K562 (cell line): ENCODE measurements at regions not wholly inside any gene's neighbourhood (a gene's known extent, or its start where the extent isn't known, plus 50 kb on each side); places are given as distances from the start of the nearest gene placed in this dataset.

Source experiments
- ATAC-seq: fragments of 200-7000 bp; cut with Tn5 transposase; 3 replicates; pipeline ENCODE4 v1.9.1; 2020; ENCODE audit warnings: moderate library complexity
- BruUV-seq: library from RNA; stranded (reverse); fragments of 400-500 nt; replicated peaks from 2 replicates; lab custom pipeline; 2021; lab: Mats Ljungman, UMichigan
- CTCF ChIA-PET: fragments of 300-600 bp; formaldehyde crosslinking; extraction: SDS; loops from one replicate; lab custom pipeline; 2021; ENCODE audit warnings: low intra/inter-chr PET ratio; lab: Yijun Ruan, JAX
- POLR2A ChIA-PET: fragments of 300-600, 350-650 bp; sonication (Branson Sonifier 250); formaldehyde crosslinking; extraction: SDS; loops from one replicate; lab custom pipeline; 2021; ENCODE audit warnings: antibody characterized with exemption, inconsistent platforms; lab: Yijun Ruan, JAX
- DNase-seq, 4 experiments: peaks; one replicate each; pipeline versions ENCODE4 v3.0.0 to v3.0.0-alpha.2; 2011 to 2018; ENCODE audit warnings: low spot score in 3 of 4, mixed read lengths in 3 of 4; ENCODE audit errors: extremely low read depth in 1 of 4
- FAIRE-seq: peaks from 2 replicates; lab custom pipeline; 2011; peaks lifted over from hg19 to GRCh38; lab: Jason Lieb, UNC
- H2AFZ ChIP-seq: 2 replicates; pipeline ENCODE4 v1.6.0; 2011; ENCODE audit warnings: low read depth, low read length, control low read depth, inconsistent platforms
- H3K27ac ChIP-seq: fragments of 200-600 bp; 3 replicates; pipeline ENCODE4 v1.8.0; 2011; ENCODE audit warnings: low read depth, mild to moderate bottlenecking, control low read depth, inconsistent platforms, low read length, moderate library complexity, mixed read lengths; ENCODE audit errors: extremely low read depth
- H3K27me3 ChIP-seq, 2 experiments: fragments of 300-600 bp in 1 of 2; 2 replicates in 1 of 2; 3 replicates in 1 of 2; pipeline versions ENCODE4 v1.6.0 to v1.8.0; 2011; ENCODE audit warnings: inconsistent platforms in 2 of 2, low read length in 2 of 2, mild to moderate bottlenecking in 1 of 2, mixed read lengths in 1 of 2, moderate library complexity in 1 of 2; ENCODE audit not compliant: control insufficient read depth in 2 of 2, insufficient read depth in 2 of 2
- H3K36me3 ChIP-seq: fragments of 300-600 bp; 3 replicates; pipeline ENCODE4 v1.8.0; 2011; ENCODE audit warnings: mild to moderate bottlenecking, low read length, inconsistent platforms; ENCODE audit not compliant: control insufficient read depth, insufficient read depth
- H3K4me1 ChIP-seq, 2 experiments: fragments of 200-600 bp in 1 of 2; replicated peaks in 1 of 2; 2 replicates in 1 of 2; 3 replicates in 1 of 2; pipeline versions ENCODE4 v1.5.1 to v1.8.0; 2011; ENCODE audit warnings: inconsistent platforms in 2 of 2, low read length in 2 of 2, mild to moderate bottlenecking in 1 of 2, mixed read lengths in 1 of 2, moderate library complexity in 1 of 2; ENCODE audit not compliant: control insufficient read depth in 2 of 2, insufficient read depth in 2 of 2
- H3K4me2 ChIP-seq: 2 replicates; pipeline ENCODE4 v1.6.1; 2011; ENCODE audit warnings: low read length, control low read depth, inconsistent platforms, mixed read lengths; ENCODE audit not compliant: insufficient read depth
- H3K4me3 ChIP-seq: fragments of 200-600 bp; sonication (generic), shearing (Covaris generic); 2 replicates; pipeline ENCODE4 v1.5.1; 2016; ENCODE audit warnings: control low read depth, inconsistent platforms
- H3K79me2 ChIP-seq: fragments of 200-600 bp; 3 replicates; pipeline ENCODE4 v1.8.0; 2011; ENCODE audit warnings: low read length, inconsistent platforms; ENCODE audit not compliant: control insufficient read depth, insufficient read depth
- H3K9ac ChIP-seq, 2 experiments: 2 replicates each; pipeline versions ENCODE4 v1.6.0 to v1.6.1; 2011; ENCODE audit warnings: low read depth in 2 of 2, low read length in 2 of 2, control low read depth in 1 of 2, inconsistent platforms in 1 of 2, mild to moderate bottlenecking in 1 of 2, mixed read lengths in 1 of 2; ENCODE audit not compliant: insufficient read depth in 1 of 2
- H3K9me1 ChIP-seq: one replicate; pipeline ENCODE4 v1.6.0; 2011; ENCODE audit warnings: inconsistent platforms, mild to moderate bottlenecking, low read length, moderate library complexity; ENCODE audit not compliant: control insufficient read depth, insufficient read depth
- H3K9me3 ChIP-seq: replicated peaks from 2 replicates; pipeline ENCODE4 v1.5.1; 2011; ENCODE audit warnings: low read depth, low read length, inconsistent platforms; ENCODE audit not compliant: control insufficient read depth, insufficient read depth
- H4K20me1 ChIP-seq: replicated peaks from 2 replicates; pipeline ENCODE4 v1.6.1; 2011; ENCODE audit warnings: low read length, inconsistent platforms, mixed read lengths; ENCODE audit not compliant: control insufficient read depth, insufficient read depth
- C11orf30 ChIP-seq: fragments of 450-650 bp; IDR thresholded peaks from 2 replicates; pipeline ENCODE4 v1.6.1; 2016; ENCODE audit warnings: low read depth, mild to moderate bottlenecking
- JUNB ChIP-seq: fragments of 450-650 bp; formaldehyde crosslinking; conservative IDR thresholded peaks from 2 replicates; pipeline ENCODE4 v1.4.0; 2020; ENCODE audit warnings: mild to moderate bottlenecking
- KAT2B ChIP-seq: IDR thresholded peaks from one replicate; pipeline ENCODE4 v1.6.1; 2012; ENCODE audit warnings: low read depth, mild to moderate bottlenecking, control low read depth, inconsistent platforms, low read length, moderate library complexity
- MAFF ChIP-seq: IDR thresholded peaks from 2 replicates; pipeline ENCODE4 v1.6.1; 2012; ENCODE audit warnings: low read length, improper control_type of control experiment
- MAFG ChIP-seq: fragments of 450-650 bp; conservative IDR thresholded peaks from 2 replicates; pipeline ENCODE4 v1.6.1; 2016; ENCODE audit warnings: missing genetic modification characterization, missing compliant biosample characterization
- MAFK ChIP-seq: IDR thresholded peaks from 2 replicates; pipeline ENCODE4 v1.6.1; 2011; ENCODE audit warnings: low read length, improper control_type of control experiment
- PHB ChIP-seq: fragments of 250-450 bp; sonication (Bioruptor Pico); IDR thresholded peaks from 2 replicates; pipeline ENCODE4 v1.5.0; 2021
- PHF21A ChIP-seq: fragments of 450-650 bp; IDR thresholded peaks from 2 replicates; pipeline ENCODE4 v1.6.1; 2017; ENCODE audit warnings: low read depth, borderline replicate concordance
- SMARCE1 ChIP-seq: fragments of 450-650 bp; IDR thresholded peaks from 2 replicates; pipeline ENCODE4 v1.7.1; 2016; ENCODE audit warnings: mild to moderate bottlenecking
- SRSF3 ChIP-seq: fragments of 200-400 bp; formaldehyde crosslinking; IDR thresholded peaks from 2 replicates; pipeline ENCODE4 v1.6.1; 2016; ENCODE audit warnings: mild to moderate bottlenecking, low read length, moderate library complexity; ENCODE audit not compliant: insufficient read depth
- SRSF9 ChIP-seq: fragments of 200-400 bp; formaldehyde crosslinking; IDR thresholded peaks from 2 replicates; pipeline ENCODE4 v1.6.1; 2017; ENCODE audit warnings: low read depth, low read length, borderline replicate concordance
- ZNF174 ChIP-seq: fragments of 250-450 bp; sonication (Bioruptor Pico); IDR thresholded peaks from 2 replicates; pipeline ENCODE4 v1.4.0; 2020; ENCODE audit warnings: mild to moderate bottlenecking
- ZNF316 ChIP-seq: fragments of 450-650 bp; IDR thresholded peaks from 2 replicates; pipeline ENCODE4 v1.6.1; 2016
- WGBS: fragments of 100-300 bp; shearing (Covaris generic); methylation state at CpG from one replicate; pipeline ENCODE4 v1.1.6; 2016; ENCODE audit warnings: low coverage, mixed read lengths; ENCODE audit not compliant: insufficient coverage; ENCODE audit errors: missing lambda C conversion rate; 5-methylcytosine and 5-hydroxymethylcytosine counted together
- in situ Hi-C: fragments of 300-500 bp; cut with MboI; formaldehyde crosslinking; loops from 4 replicates; pipeline ENCODE4 v1.15.0; 2018; ENCODE audit warnings: inconsistent platforms, mixed read lengths
- intact Hi-C: fragments of 100-400 bp; cut with micrococcal nuclease; formaldehyde crosslinking; loops from 2 replicates; pipeline ENCODE4 v1.14.2; 2022
- TF ChIP-seq, protein P1 (sequence below), 2 experiments: IDR thresholded peaks in 1 of 2; conservative IDR thresholded peaks in 1 of 2; 2 replicates each; pipeline ENCODE4 v1.6.1; 2016; ENCODE audit warnings: low read depth in 2 of 2, mild to moderate bottlenecking in 1 of 2, missing compliant biosample characterization in 1 of 2, missing genetic modification characterization in 1 of 2, moderate library complexity in 1 of 2
- TF ChIP-seq, protein P2 (sequence below), 2 experiments: fragments of 450-650 bp; conservative IDR thresholded peaks; 2 replicates each; pipeline ENCODE4 v1.6.1; 2017; ENCODE audit warnings: mild to moderate bottlenecking in 2 of 2, moderate library complexity in 2 of 2
- TF ChIP-seq, protein P3 (sequence below): sonication (generic); formaldehyde crosslinking; IDR thresholded peaks from 2 replicates; pipeline ENCODE4 v1.8.0; 2022; ENCODE audit warnings: mild to moderate bottlenecking, missing genetic modification reagents
- TF ChIP-seq, protein P4 (sequence below), 2 experiments: fragments of 450-650 bp in 1 of 2; sonication (generic) in 1 of 2; formaldehyde crosslinking; conservative IDR thresholded peaks; 2 replicates each; pipeline versions ENCODE4 v1.4.0 to v1.8.1; 2020 to 2022; ENCODE audit warnings: mild to moderate bottlenecking in 1 of 2, missing genetic modification reagents in 1 of 2

DNA sequence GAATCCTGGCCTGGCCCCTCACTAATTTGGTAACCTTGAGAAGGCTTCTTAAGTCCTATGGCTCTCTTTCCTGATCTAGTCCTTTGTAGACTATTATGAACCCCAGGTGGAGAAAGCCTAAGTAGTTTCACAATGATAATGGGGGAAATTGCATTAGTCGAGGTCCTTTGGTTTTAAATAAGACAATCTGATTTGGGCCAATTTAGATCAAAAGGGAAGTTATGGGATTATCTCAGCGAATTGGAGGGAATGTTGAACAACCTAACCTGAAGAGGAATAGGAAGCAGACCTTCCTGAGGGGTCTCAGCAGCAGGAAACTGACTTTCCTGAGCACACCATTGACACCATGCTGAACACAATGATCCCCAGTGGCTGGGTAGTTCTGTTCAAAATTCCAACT lies 331.5 kb downstream of the PRDM5 start (continued):
- TF ChIP-seq PHF21A = no peak
- TF ChIP-seq, all 486 proteins: peak for 0

- no peaks in the 10 kb centered on the region for H3K79me2 ChIP-seq
- no peak overlapping the region for H3K27ac ChIP-seq
- ChIA-PET POLR2A (no interaction called here), CTCF (no interaction called here)
- H4K20me1 ChIP-seq = no peaks in the 10 kb centered on the region
- intact Hi-C loops = no loop called here
- in situ Hi-C loops = no loop called here
- DNase-seq = no peak
- H3K4me1 ChIP-seq = no peaks in the 10 kb centered on the region
- H3K4me3 ChIP-seq = no peak overlapping the region
- H3K9me3 ChIP-seq = no peaks in the 10 kb centered on the region
- no peaks in the 10 kb centered on the region for H3K27me3 ChIP-seq
- no peak for ATAC-seq
- H3K9me1 ChIP-seq = no peaks in the 10 kb centered on the region
- no peak overlapping the region for H2AFZ ChIP-seq
- H3K9ac ChIP-seq = no peak overlapping the region
- no TSS peak for BruUV-seq
- no peak for FAIRE-seq
- H3K36me3 ChIP-seq = no peaks in the 10 kb centered on the region
- H3K4me2 ChIP-seq = no peak overlapping the region
- 4% methylated on average over 2 of the region's 2 CpGs for WGBS
- TF ChIP-seq, protein P1, sequence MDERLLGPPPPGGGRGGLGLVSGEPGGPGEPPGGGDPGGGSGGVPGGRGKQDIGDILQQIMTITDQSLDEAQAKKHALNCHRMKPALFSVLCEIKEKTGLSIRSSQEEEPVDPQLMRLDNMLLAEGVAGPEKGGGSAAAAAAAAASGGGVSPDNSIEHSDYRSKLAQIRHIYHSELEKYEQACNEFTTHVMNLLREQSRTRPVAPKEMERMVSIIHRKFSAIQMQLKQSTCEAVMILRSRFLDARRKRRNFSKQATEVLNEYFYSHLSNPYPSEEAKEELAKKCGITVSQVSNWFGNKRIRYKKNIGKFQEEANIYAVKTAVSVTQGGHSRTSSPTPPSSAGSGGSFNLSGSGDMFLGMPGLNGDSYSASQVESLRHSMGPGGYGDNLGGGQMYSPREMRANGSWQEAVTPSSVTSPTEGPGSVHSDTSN (CRISPR knock-in tag; IDR thresholded peaks at IDR 0.05; ENCODE audit: low read depth) = no peak
- TF ChIP-seq, protein P1 (tag; conservative IDR thresholded peaks at IDR 0.05; ENCODE audit: low read depth) = no peak
- no peak for TF ChIP-seq ZNF174 (CRISPR knock-in tag)
- no peak for TF ChIP-seq SMARCE1
- TF ChIP-seq, protein P2, sequence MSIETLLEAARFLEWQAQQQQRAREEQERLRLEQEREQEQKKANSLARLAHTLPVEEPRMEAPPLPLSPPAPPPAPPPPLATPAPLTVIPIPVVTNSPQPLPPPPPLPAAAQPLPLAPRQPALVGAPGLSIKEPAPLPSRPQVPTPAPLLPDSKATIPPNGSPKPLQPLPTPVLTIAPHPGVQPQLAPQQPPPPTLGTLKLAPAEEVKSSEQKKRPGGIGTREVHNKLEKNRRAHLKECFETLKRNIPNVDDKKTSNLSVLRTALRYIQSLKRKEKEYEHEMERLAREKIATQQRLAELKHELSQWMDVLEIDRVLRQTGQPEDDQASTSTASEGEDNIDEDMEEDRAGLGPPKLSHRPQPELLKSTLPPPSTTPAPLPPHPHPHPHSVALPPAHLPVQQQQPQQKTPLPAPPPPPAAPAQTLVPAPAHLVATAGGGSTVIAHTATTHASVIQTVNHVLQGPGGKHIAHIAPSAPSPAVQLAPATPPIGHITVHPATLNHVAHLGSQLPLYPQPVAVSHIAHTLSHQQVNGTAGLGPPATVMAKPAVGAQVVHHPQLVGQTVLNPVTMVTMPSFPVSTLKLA (conservative IDR thresholded peaks at IDR 0.05) = no peak
- TF ChIP-seq MAFG (tag) = peak; percentile 59
- TF ChIP-seq, protein P3, sequence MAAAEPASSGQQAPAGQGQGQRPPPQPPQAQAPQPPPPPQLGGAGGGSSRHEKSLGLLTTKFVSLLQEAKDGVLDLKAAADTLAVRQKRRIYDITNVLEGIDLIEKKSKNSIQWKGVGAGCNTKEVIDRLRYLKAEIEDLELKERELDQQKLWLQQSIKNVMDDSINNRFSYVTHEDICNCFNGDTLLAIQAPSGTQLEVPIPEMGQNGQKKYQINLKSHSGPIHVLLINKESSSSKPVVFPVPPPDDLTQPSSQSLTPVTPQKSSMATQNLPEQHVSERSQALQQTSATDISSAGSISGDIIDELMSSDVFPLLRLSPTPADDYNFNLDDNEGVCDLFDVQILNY (CRISPR knock-in tag) = no peak
- peak; percentile 71 for TF ChIP-seq MAFF
- TF ChIP-seq PHB (CRISPR knock-in tag) = no peak
- peak; percentile 50 for TF ChIP-seq C11orf30
- TF ChIP-seq MAFK = peak; percentile 77
- TF ChIP-seq SRSF9 = no peak
- TF ChIP-seq SRSF3 = no peak
- TF ChIP-seq ZNF316 = peak; percentile 73
- TF ChIP-seq JUNB (CRISPR knock-in tag) = no peak
- TF ChIP-seq, protein P4, sequence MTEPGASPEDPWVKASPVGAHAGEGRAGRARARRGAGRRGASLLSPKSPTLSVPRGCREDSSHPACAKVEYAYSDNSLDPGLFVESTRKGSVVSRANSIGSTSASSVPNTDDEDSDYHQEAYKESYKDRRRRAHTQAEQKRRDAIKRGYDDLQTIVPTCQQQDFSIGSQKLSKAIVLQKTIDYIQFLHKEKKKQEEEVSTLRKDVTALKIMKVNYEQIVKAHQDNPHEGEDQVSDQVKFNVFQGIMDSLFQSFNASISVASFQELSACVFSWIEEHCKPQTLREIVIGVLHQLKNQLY (CRISPR knock-in tag; conservative IDR thresholded peaks at IDR 0.05) = no peak
- TF ChIP-seq KAT2B = no peak
Measured at GRCh38 chr4:120589787-120590186, 332.7 kb downstream of the PRDM5 start.
